UCSD-AML1 (cell line): ENCODE measurements at regions not wholly inside any gene's neighbourhood (a gene's known extent, or its start where the extent isn't known, plus 50 kb on each side); places are given as distances from the start of the nearest gene placed in this dataset.

Experiments
- DNase-seq: peaks from one replicate; lab custom pipeline; 2025; ENCODE audit not compliant: unreplicated experiment; lab: John Stamatoyannopoulos, UW

DNA sequence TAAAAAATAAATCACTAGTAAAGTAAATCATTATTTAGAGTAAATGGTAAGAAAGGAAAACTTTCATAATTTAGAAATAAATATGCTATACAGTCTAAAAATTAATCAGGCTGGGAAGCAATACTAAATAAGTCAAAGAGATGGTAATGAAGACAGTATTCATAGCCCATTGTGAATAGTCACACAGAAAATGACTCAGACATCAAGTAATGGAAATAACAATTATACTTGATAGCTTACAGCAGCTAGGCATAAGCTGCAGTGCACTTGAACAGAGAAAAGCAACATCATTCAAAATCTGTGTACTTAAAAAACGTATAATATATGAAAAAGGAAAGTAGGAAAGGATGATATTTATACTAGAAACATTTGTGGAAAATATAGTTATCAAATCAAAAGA lies 642.5 kb upstream of the GNPDA2 start:
- no peak for DNase-seq

DNA sequence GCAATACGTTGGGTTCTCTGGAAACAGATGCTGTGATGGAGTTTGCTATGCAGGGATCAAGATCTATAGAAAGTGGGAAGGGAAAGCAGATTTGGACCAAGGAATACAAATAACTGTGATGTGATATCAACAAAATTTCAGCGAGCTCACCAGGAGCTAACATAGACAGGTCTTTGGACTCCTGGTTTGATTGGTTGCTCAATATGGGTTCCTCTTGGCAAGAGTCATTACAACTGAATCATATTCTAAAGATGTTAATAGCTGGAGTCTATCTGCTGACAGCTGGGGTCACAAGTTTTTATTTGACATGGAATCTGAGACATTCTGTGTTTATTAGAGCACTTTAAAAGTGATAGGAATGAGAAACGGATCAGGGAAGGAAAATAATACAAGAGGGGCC lies 637.6 kb upstream of the GNPDA2 start:
- no peak for DNase-seq

DNA sequence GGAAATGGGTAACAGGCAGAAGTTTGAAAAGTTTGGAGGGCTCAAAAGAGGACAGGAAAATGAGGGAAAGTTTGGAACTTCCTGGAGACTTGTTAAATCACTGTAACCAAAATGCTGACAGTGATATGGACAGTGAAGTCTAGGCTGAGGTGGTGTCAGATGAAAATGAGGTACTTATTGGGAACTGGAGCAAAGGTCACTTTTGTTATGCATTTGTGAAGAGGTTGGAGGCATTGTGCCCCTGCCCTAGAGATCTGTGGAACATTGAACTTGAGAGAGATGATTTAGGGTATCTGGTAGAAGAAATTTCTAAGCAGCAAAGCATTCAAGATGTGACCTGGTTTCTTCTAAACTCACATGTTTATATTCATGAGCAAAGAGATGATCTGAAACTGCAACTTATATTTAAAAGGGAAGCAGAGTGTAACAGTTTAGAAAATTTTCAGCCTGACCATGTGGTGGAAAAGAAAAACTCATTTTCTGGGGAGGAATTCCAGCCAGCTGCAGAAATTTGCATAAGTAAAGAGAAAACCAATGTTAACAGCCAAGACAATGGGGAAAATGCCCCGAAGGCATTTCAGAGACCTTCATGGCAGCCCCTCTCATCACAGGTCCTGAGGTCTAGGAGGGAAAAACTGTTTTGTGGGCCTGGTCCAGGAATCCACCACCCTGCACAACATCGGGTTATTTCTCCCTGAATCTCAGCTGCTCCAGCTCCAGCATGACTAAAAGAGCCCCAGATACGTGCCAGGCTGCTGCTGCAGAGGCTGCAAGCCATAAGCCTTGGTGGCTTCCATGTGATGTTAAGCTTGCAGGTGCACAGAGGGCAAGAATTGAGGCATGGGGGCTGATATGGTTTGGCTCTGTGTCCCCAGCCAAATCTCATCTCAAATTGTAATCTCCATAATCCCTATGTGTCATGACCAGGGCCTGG lies 632.5 kb upstream of the GNPDA2 start:
- DNase-seq: no peak

DNA sequence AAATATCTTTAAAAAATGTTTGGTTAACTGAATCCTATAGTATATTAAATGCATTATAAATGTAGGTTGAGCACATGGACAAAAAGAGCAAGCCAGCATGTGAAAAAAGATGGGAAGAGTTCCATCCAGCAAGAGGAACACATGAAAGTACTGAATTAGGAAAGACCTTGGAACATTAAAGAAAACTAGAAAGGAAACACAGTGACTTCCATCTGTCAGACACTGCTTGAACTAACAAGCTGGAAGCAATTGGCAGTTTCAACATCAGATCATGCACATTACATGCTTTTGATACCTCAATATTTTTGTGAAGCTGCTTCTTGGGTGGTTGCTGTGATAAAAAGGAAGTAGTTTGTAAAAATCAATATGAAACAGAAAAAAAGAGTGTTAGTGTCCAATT lies 626.8 kb upstream of the GNPDA2 start:
- DNase-seq: no peak

GRCh38 chr4:45350438-45350837 lies 624.1 kb upstream of the GNPDA2 start:
- no peak for DNase-seq

DNA sequence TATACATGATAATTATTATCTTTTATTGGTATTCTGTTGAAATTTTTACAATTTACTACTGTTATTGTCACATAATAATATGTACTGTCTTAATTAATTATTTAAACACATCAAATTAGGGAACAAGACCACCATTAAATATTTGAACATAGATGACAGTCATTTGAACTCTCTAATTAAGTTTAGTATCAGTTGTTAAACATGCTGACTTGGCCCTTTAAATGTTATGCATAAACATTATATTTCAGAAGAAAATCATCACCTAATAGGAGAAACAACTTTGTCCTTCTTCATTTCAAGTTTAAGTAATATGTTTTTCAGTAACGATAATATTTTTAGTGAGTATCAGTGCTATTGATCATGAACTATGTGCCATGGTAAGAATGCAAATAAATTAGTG lies 623.5 kb upstream of the GNPDA2 start:
- DNase-seq: no peak

DNA sequence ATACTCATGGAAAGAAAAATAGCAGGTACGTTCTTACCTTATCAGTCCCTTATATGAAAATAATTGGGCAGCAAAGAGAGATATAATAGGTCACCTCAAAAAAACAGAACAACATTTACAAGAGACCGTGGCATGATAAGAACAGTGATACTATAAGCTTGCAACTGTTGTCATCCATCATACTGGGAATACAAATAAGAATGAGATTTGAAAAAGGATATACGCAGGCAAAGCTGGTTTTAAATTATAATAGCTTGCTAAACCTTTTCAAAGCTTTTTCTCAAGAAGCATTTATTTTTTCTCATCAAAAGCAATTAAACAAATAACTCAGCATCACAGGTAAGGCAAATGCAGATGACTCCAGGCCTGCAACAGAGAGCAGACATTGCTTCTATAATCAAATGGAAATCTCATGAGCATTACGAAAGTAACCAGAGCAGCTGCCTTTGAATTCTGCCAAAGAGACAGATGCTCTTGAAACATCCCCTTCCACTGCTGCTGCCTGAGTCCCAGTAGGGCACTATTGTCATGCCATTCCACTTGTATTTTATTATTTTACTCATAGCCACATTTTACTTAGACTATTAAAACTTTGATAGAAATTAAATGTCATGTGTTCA lies 620.6 kb upstream of the GNPDA2 start:
- DNase-seq: no peak

GRCh38 chr4:45345558-45345957 lies 619.2 kb upstream of the GNPDA2 start:
- DNase-seq: no peak

DNA sequence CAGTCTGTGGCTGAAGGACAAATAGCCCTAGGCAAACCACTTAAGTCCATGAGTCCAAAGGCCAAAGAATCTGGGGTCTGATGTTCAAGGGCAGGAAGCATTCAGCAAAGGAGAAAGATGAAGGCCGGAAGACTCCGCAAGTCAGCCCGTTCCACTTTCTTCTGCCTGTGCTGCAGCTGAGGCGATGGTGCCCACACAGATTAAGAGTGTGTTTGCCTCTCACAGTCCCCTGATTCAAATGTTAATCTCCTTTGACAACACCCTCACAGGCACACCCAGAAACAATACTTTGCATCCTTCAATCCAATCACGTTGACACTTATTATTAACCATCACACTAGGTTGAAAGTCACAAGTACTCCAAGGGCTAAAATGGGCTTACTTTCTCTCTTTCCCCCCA lies 605.4 kb upstream of the GNPDA2 start:
- DNase-seq: no peak

DNA sequence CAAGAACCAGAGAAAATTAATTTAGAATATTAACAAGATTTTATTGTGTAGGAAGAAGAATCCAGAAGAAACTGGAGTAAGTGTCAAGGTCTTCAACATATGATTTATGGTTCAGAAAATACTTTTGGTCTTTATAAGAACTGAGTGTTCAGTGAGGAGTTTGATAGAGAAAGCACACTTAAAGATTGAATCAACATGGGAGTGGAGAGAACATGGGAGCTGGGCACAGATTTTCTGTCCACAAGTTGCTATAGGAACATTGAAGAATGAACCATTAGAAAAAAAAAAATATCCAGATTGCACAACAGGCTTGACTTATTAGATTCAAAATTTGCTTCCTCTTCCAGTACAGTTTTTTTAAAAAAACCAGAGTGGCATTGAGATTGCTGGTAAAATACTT lies 601.2 kb upstream of the GNPDA2 start:
- DNase-seq: no peak

GRCh38 chr4:45324455-45325417 lies 598.4 kb upstream of the GNPDA2 start:
- no peak for DNase-seq

DNA sequence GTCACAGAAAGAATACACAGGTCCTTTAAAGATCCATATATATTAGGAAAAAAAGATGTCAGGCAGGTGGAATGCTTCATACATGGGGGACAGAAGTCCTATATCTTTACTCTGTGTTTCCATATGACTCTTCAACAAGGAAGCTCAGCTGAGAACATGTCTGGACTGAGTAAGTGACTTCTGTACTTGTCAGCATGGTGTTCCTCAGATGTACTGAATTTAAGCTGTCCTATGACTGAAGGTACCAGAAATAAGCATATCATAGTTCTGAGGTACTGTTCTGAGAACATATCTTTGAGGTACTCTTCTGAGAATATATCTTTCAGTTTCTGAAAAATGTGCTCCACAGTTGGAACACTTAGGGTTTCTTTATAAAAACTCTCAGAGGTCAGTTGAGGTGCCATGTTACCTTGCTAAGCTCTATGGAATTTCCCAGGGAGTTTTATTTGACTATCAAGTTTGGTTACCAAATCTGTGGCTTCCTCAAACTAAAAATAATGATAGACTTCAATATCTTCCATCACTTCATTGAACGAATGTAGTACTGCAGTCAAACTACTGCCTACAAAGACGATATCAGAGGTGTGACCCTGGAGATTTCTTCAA lies 597.2 kb upstream of the GNPDA2 start:
- no peak for DNase-seq

DNA sequence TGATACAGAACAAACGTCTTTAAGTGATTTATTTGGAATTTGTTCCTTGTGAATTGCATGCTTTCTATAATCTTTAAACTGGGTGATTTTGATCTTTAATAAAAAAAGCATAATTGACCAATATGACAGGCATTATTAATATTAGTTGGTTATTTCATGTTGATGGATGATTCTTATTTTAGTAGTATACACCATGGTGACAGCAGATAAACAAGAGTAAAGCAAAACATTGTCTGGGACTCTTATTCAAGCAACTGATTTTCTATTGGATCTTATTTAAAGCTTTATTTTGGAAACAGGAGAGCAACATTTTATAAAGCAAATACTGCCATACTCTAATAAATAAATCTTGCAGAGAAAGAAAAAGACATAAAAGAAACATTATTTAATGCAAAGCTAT lies 591.4 kb upstream of the GNPDA2 start:
- no peak for DNase-seq

GRCh38 chr4:45317276-45317675 lies 590.9 kb upstream of the GNPDA2 start:
- no peak for DNase-seq

DNA sequence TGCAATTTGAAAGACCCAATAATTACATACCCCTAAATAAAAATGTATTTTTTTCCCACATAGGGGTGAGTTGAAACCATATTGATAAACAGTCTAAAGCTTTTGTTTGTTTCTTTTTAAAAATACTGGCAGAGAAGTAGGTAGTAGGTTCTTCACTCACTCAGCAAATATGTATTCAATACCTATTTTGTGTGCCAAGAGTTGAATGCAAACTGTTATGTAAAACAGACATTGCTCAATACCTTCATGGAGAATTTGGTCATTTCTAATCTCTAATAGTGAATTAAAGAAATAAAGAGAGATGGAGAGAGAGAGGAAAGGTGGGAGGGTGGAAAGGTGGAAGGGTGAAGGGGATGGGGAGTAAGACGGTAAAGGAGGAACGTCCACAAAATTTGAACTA lies 589.9 kb upstream of the GNPDA2 start:
- no peak for DNase-seq

GRCh38 chr4:45302828-45303227 lies 576.5 kb upstream of the GNPDA2 start:
- no peak for DNase-seq

DNA sequence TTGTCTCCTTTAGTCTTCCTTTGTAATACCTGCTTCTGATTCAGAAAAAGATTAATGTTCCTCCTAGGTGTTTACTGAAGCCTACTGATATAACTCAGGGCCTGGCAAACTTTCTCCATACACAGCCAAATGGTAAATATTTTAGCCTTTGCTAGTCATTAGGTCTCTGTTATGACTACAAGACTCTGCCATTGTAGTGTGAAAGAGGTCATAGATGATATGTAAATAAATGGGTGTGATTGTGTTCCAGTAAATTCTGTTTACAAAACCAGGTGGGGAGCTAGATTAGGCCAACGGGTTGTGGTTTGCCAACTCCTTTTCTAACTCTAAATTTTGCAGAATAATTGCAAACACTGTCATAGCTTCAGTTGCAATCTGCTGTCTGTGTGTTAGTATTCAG lies 568.1 kb upstream of the GNPDA2 start:
- DNase-seq: no peak

GRCh38 chr4:45293335-45293734 lies 567.0 kb upstream of the GNPDA2 start:
- no peak for DNase-seq

GRCh38 chr4:45292844-45293243 lies 566.5 kb upstream of the GNPDA2 start:
- DNase-seq: no peak

DNA sequence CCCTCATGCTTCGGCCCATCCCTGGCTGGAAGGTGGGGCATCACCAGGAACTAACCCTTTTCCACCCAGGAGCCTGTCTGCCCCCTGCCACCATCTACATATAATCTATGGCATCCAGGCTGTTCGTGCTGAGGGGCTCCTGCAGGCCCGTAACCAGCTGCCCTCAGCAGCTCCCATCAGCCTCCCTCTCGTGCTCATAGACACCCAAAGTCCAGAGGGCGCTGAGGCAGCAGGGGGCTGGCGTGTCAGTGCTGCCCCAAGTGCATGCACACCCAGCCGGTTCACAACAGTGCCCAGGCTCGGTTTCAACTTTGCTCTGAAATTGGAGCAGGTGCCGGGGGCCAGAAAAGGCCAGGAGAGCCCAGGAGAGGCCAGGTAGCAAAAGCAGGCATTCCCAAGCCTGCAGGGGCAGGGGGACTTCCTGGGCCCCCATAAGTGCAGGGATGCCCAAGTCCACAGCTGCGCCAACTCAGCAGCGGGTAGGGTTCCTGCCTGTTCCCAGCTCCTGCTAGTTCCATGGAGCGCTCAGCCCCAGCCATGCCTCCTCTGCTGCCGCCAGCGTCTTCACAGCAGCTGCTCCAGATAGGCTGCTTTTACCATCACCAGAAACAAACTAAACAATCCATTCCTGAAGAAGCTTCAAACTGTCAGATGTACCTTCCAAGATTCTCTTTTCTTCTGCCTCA lies 558.2 kb upstream of the GNPDA2 start:
- no peak for DNase-seq
